ENCODE measurements at regions not wholly inside any gene's neighbourhood (a gene's known extent, or its start where the extent isn't known, plus 50 kb on each side); places are given as distances from the start of the nearest gene placed in this dataset.

DNA sequence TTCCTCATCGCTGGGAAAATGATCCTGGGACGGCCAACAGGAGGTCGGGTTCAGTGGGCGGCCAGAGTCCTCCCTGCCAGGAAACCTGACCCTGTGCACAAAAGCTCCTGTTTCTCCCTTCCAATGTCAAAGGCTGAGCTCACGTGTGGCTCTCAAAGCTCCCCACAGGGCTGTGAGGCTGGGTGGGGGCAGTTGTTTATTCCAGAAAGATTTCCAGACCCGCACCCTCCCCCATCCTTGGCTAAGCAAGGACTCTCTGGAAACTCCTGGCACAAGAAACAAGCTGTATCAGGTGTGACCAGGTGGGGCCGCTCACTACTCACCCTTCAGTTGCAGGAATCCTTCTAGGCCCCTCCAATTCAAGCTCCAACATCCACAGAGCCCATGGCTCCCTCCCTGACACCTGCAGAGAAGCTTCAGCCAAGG, 131.9 kb downstream of the SHANK2 start:
- DNase-seq, result no peak

DNA sequence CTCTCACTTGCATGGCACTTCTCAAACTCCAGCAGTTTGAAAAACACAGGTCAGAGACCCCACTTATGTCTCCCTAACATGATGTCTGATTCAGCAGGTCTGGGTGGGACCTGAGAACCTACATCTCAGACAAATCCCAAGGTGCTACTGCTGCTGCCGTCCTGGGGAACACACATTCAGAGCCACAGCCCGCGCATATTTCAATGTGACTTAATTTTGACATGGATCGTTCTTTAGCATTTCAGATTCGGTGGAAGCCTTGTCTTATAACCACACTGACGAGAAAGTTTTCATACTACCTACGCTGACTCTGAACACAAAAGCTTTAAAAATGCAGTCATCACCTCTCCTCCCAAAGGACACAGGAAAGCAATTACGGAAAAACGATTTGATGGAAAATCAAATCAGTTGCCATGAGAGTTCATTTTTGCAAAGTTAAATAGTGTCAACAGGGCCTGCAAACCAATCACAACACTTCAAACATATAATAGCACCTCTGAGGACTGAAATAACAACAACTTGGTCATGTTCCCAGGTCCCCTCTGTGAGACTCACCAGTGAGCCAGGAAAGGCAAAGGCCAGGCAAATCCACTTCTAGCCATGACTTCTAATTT, 132.6 kb downstream of the SHANK2 start:
- DNase-seq, result no peak

DNA sequence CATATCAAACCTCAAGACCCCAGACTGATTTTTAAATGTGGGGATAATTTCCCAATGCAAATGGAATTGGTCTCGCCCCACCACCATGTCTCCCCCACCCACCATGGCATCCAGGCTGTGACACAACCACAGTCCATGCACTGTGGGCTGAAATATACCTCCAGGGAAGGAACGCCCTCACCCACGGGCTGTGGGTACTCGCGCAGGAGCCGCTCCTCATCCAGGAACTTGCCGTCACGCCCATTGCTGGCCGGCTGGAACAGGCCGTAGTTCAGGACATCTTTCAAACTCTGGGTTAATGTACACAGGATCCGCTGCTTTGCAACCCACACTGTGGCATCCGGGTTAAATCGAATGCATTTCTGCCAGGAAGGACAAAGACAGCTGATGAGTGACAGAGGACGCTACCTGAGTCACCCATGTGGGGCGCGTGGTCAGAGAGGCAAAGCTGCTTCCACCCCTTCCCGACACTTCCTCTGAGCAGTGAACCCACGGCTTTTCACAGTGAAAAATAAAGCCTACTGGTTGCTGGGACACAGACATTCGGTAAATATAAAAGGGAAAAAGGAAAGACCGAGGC, 133.6 kb downstream of the SHANK2 start:
- DNase-seq, result no peak

DNA sequence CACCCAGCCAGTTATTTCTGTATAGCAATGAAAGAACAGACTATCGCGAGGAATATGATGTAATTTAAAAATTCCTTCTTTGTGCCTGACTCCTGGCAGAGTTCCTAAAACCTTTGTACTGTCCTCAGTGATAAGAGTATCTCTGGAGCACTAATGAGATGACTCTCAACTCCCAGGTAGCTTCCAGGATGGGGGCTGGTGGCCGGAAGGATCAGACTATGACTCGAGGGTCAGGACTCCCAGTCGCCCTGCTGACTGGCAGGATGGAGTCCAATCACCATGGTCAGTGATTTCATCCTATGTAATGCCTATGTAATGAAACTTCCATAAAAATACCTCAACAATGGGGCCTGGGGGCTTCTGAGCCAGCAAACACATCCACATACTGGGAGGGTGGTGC, 135.1 kb downstream of the SHANK2 start:
- DNase-seq, result no peak

DNA sequence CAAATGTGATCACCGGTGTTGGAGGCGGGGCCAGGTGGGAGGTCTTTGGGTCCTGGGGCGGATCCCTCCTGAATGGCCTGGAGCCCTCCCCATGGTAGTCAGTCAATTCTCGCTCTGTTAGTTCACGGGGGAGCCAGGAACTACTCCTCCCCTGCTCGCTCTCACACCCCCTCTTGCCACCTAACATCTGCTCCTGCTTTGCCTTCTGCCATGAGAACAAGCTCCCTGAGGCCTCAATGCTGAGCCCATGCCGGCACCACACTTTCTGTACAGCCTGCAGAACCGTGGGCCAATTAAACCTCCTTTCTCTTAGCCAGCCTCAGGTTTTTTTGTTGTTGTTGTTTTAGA, 135.7 kb downstream of the SHANK2 start:
- no peak for DNase-seq

DNA sequence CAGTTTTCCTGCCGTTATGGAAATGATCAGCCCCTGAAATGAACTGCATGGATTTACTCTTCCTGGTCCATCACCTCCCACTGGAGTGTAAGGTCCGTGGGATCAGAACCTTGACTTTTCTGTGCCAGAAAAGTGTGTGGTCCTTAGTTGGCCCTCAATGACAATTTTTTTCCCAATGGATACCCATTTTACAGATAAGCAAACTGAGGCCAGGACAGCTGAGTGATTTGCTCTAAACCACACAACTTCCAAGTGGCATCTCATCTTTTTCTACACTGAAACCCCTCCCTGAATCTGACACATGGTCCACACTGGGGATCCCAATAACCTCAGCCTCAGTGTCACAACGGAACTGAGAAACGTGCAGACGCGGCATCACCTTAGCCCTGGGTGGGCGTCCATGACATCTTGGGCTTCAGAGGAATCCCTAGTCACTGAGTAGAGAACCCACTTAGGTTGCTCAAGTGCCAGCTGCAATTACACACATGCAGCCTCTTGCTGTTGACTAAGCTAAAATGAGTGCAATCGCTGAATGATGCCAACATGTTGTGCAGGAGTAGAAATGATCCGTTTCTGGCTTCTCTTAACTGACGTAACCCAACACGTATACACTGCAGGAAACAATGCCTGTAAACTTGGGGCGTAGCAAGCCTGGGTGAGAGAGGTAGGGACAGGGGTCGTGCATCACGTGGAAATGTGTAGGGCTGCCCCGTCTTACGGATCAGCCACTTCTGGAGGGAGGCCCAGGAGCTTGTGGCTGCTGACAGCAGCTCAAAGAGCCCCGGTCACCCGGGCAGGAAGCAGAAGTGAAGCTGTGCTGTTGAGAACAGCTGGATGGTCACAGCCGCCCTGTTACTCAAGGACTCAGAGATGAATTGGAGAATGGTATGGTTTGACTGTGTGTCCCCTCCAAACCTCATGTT, 136.3 kb downstream of the SHANK2 start:
- DNase-seq, result peak; percentile 2

DNA sequence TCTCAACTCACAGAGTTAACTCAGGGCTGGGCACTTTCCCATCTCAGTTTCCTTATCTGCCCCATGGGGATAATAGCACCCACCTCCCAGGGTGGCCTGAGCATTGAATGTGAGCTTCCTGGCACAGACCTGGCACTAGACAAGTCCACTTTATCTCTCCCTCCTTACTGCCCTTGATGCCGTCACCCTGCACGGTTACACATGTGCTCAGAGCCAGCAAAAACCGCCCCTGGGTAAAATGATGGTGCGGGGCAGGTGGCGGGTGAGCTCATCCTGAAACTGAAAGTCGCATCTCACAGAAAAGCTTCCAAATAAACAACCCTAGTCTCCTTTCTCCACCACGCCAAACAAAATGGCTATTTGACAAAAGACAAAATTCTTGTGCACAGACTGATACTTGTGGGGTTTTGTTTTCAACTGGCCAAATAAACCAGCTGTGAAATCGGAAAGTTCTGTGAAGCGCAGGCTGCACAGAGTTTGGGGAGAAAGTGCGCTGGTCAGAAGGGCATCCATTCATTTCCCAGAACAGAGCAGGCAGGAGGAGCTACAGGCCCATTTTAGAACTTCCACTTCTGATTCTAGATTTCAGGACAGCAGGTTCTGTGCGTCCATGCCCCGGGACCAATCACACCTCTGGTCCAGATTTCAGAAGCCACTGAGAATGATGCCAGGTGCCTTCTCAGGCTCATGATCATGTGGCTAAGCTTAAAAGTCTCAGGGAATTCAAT, 138.1 kb downstream of the SHANK2 start:
- no peak for DNase-seq

DNA sequence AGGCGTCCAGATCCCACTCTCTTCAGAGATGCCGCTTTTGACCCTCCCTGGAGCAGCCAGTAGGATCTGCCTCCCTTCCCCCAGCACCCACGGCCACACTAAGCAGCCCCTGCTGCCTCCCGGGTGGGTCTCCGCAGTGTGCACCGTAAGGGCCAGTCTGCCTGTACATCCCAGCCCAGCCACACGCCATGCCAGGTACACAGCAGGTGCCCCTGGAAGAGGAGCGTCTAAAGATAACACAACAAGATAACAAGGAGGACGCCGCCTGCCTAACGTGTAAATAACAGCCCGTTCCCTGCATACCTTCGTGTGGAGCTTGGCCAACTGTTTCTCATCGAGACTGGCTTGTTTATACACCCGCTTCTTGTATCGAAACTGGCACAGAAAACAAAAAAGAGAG, 139.4 kb downstream of the SHANK2 start:
- no peak for DNase-seq

DNA sequence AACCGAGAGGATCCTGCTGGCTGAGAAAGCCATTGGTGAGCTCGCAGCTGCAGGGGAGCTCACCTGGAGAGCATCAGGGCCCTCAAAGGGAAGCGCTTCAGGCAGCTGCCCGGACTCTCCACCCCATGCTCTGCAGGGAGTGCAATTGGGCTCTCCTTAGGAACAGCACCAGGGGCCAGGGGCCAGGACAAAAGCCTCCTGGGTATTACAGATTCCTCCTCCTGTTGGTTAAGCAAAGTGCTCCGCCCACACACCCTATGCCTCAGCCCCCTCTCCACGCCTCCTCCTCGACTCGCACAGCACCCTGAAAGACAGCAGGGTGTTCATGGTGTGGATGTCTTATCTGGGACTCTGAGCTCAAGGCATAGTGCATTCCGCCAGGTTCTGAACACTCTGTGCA, 139.9 kb downstream of the SHANK2 start:
- DNase-seq, result no peak

DNA sequence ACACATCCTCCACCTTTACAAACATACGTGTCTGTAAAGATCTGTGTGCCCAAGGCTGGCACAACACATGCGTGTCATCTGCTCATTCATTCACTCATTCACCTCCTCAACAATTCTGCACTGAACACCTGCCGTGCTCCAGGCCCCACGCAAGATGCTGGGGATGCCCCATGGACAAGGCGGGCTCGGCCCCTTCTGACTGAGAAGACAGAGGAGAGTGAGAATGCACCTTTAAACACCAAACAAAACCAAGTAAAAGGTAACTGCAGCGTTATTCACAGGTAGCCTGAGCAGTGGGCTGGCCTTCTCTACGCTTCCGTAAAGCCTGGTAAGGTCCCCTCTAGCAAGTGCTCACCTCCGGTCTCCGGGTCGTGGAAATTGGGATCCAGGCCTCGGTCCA, 142.8 kb downstream of the SHANK2 start:
- no peak for DNase-seq

DNA sequence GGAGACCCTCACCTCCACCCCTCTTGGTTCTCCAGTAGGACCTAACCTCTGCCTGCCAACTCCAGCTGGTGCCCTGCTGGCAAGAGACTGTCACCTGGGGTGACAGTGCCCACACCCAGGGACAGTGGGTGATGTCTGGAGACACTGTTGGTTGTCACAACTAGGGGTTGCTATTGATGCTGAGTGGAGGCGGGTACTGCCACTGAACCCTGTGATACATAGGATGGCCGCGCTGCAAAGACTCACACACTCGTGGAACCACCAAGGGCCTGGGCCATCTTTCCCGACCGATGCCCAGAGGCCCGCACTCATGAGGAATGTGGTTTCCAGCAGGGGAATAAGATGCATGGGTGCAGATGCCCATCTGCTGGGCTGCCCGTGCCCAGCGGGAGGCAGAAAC, 143.2 kb downstream of the SHANK2 start:
- DNase-seq, result no peak

DNA sequence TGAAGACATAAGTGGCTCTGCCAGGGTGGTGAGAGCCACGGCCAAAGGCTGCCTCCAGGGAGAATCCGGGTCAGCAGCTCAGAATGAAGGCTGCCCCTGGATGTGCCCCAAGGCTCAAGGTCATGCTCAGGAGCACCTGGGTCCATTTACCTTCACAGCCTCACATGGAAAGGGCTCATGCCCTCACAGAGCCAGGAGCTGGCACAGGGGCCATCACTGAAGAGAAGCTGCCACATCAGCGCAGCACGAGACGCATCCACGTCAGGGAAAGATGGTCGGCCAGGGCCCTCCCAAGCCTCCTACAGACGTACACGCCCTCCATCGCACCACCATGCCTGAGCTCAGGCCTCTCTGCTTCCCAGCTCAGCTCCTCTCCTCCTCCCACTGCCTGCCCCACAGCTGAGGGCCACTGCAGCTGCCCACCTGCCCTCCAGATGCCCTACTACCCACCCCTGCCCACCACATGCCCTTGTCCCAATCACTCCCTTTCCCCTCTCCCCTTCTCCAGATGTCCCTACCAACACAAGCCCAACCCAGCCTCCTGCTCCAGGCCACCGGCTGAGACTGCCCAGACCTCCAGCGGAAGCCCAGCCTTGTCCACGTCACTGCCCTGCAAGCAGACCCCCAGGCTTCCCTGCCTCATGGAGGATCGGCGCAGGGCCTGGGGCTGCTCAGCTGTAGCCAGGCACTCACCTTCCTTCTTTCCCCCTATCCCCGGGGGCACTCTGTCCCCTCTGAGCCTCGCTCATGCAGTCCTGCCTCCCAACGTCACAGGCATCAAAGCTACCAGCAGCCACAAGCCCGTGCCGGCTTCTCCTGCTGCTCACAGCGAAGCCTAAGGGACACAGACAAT, 144.1 kb downstream of the SHANK2 start:
- DNase-seq, result no peak

DNA sequence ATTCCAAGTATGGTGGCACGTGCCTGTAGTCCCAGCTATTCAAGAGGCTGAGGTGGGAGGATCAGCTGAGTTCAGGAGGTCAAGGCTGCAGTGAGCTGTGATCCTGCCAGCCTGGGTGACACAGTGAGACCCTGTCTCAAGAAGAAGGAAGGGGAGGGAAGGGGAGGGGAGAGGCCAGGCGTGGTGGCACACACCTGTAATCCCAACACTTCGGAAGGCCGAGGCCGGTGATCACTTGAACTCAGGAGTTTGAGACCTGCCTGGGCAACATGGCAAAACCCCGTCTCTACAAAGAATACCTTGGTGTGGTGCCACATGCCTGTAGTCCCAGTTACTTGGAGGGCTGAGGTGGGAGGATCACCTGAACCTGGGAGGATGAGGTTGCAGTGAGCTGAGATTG, 145.7 kb downstream of the SHANK2 start:
- no peak for DNase-seq

DNA sequence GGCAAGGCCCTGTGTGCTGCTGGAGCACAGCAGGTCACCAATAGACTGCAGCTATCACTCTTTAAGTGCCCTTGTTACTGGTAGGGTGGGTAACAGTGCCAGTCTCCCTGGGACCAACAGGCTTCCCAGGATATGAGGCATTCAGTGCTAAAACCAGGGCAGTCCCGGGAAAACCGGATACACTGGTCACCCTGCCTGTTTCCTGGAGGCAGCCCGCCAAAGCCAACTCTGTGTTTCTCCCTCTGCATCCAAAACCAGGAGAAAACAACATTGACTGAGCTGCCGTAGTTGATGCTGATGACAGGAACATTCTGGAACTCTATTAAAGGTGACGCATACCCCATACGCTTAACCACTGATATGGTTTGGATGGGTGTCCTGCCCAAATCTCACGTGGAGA, 149.1 kb downstream of the SHANK2 start:
- DNase-seq, result no peak

DNA sequence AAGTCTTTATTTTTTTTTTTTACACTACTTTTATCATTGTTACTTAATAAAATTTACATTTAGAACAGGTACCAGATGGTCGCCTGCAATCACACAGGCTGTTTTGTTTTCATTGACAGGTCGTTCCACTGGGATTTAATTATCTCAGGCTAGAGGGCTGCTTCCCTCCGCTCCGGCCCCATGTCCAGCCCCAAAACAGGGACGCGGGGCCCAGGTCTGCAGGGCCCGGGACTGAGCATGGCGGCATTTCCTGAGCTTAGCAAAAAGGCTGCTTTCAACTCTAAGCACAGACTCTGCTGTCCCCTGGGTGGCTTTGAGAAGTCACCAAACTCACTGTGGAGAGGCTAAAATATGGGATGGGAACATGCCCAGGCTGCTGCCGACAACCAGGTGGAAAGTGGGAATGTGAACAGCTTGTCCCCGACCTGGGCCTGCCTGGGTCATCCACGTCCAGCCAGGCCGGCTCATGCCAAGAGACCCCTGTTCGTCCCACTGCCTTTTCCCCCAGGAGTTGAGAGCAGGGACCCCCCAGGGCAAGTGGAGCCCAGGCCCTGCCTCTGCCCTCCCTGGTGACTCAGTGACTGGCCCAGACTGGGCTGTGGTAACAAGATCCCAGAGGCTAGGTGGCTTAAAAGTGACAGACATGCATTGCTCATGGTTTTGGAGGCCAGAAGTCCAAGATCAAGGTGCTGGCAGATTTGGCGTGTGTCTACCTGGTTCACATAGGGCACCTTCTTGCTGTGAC, 150.0 kb downstream of the SHANK2 start:
- no peak for DNase-seq

DNA sequence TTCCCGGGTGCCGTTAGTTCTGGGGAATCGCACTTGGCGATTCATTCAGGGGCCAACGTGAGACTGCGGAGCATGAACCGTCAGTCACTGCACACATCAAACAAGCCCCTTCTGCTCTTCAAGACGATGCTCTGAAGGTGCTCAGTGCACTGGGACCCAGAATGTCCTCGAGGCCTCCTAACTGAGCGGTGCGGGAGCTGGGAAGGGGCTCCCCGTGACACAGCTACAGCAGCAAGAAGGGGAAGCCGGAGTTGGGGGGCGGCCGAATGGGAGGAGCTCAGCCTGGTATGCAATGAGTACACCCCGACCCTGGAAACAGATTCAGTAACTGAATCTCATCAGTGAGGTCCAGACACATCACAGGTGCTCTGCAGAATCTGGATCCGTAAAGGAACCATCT, 150.8 kb downstream of the SHANK2 start:
- DNase-seq, result no peak

DNA sequence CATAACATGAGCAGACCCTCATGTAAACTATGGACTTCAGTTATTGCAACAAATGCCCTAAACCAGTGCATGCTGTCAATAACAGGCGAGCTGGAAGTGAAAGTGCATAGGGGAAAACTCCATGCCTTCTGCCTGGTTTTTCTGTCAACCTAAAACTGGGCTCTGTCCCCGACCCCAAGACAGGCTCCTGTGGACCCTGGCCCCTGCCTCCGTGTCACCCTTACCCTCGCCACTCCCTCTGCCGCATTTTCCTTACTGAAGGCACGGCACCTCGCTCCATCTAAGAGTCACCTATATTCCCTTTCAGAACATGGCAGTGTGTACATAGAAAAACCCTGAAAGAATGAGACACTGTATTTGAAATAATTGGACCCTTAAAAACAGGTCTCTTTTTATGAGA, 151.3 kb downstream of the SHANK2 start:
- DNase-seq, result no peak

DNA sequence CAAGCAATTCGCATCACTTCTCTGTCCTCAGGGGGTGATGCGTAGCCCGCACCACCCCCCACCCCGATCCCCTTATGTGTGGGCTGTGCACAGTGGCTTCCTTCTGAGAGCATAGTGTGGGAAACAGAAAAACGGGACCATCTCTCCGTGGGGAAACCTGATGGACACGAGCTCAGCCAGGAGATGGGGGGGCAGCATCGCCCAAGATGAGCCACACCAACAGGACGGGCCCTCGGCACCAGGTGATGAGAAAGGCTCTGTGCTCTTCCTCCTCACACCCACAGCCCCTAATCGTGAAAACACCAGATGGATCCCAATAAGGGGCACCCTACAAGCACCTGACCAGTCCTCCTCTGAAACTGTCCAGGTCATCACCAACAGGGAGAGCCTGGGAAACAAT, 153.6 kb downstream of the SHANK2 start:
- no peak for DNase-seq

DNA sequence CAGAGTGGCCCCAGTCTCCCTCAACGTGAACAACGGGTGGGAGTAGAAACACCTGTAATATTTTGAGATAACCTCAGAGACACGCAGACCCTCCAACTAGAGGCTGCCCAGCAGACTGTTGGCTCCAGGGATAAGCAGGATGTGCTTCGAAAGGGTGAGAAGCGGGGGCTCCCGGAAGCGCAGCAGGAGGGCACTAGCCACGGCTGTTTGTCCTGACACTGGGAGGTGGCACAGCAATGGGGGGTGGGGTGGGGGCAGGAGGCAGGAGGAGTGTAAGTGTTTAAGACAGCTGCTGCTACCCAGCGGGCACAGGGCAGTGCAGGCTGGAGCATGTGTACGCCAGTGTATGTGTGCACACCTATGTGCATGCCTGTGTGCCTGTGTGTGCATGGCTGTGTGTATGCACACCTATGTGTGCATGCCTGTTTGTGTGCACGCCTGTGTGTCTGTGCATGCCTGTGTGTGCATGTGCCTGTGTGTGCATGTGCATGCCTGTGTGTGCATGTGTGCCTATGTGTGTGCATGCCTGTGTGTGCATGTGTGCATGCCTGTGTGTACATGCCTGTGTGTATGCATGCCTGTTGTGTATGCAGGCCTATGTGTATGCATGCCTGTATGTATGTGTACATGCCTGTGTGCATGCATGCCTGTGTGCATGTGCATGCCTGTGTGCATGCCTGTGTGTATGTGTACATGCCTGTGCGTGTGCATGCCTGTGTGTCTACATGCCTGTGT, 154.7 kb downstream of the SHANK2 start:
- DNase-seq, result no peak

DNA sequence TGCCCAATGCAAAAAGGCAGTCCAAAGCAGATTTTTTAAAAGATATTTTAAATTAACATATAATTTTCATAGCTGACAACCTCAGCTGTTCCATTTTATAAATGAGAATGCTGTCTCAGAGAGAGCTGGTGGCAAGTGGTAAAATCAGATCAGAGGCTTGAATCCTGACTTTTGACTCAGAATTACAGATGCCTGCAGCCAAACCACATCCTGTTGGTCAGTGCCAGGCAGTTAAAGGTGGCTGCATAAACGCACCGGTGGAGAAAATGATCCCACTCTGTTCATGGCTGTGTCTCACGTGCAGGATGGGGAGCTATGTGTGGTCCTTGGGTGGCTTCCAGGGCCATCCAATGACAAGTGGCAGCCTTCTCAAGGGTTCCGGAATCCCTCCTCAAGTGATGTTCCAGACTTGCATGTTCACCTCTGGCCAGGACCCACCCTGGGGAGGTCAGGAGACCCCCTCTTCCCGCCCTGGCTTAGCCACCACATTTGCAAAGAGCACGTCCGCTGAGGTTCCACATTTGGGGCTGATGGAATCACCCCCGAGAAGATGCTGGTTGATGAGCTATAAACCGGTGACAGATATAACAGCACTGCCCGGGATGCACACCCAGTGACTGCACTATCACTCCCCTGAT, 155.5 kb downstream of the SHANK2 start:
- no peak for DNase-seq
